ENCODE measurements at regions not wholly inside any gene's neighbourhood (a gene's known extent, or its start where the extent isn't known, plus 50 kb on each side); places are given as distances from the start of the nearest gene placed in this dataset.

DNA sequence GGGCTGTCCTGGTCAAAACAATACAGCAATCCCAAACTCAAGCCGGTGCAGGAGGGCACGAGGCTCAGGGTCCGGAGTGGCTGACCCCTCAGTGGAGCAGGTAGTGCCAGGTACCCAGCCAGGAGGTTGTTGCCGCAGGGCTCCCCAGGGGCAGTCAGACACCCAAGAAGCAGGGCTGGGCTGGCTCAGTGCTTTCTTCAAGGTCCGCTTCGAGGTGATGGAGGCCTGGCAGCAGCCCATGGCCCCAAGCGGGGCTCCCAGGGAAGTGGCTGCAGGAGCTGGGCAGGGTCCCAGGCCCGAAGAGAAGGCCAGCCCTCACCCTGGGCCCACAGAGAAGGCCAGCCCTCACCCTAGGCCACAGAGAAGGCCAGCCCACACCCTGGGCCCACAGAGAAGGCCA lies 55.3 kb upstream of the COPS8 start:
- no peak for TF ChIP-seq GATA2 (IDR thresholded peaks at IDR 0.05; ENCODE audit: low read depth, low read length)
- TF ChIP-seq GATA3 (IDR thresholded peaks at IDR 0.05; ENCODE audit: low read depth, low read length): no peak

All from SH-SY5Y (cell line).